ENCODE measurements at regions not wholly inside any gene's neighbourhood (a gene's known extent, or its start where the extent isn't known, plus 50 kb on each side); places are given as distances from the start of the nearest gene placed in this dataset.

DNA sequence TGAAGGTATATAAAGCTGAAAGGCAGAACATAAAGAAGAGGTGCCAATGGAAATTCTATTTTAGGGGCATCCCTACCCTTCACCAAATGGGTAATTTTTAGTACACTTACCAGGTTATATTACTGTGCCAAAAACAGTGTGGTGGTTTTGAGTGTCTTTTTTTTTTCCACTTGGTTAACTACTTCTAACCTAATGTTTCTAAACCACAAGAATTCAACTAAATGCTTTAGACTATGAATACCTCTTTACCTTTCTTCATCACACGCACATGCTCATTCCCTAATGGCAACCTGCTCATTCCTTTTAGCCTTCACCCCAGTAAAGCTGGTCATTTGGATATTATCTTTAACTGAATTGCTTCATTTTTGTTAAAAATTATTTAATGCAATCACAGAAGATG is 215.6 kb downstream of the PIK3R1 start:
- no peak for DNase-seq (ENCODE audit: low read depth in 2 of 2)

- no peak for DNase-seq (ENCODE audit: low read depth in 2 of 2)
Measured at GRCh38 chr5:68431601-68432337, 216.2 kb downstream of the PIK3R1 start.

GRCh38 chr5:68432682-68433081 is 217.1 kb downstream of the PIK3R1 start:
- no peak for DNase-seq (ENCODE audit: low read depth in 2 of 2)

- no peak for DNase-seq (ENCODE audit: low read depth in 2 of 2)
Measured at GRCh38 chr5:68433526-68433922, 218.0 kb downstream of the PIK3R1 start.

- DNase-seq (ENCODE audit: low read depth in 2 of 2): peak; percentile 81 to 84
Measured at GRCh38 chr5:68433923-68434879, 218.6 kb downstream of the PIK3R1 start.

DNA sequence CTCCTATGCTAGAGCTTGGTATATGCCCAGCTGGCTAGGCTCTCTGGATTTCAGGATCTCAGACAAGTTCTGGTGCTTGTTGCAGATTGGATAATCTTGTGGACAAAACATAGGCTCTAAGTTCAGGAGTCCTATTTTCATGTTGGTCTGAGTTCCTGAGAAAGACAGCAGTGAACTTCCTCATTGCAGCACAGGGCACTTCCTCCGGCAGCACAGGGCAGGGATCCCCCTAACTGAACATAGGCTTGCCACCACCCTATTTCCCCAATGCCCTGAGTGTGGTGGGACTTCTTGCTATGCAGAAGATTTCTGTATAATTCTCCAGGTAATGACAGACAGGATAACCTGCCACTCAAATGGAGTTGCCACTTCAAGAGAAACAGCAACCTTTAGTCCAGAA is 220.1 kb downstream of the PIK3R1 start:
- no peak for DNase-seq (ENCODE audit: low read depth in 2 of 2)

GRCh38 chr5:68436686-68437520 is 221.3 kb downstream of the PIK3R1 start:
- DNase-seq (ENCODE audit: low read depth in 2 of 2): no peak

- DNase-seq (ENCODE audit: low read depth in 2 of 2): no peak
Measured at GRCh38 chr5:68438876-68439275, 223.3 kb downstream of the PIK3R1 start.

GRCh38 chr5:68440245-68440644 is 224.7 kb downstream of the PIK3R1 start:
- no peak for DNase-seq (ENCODE audit: low read depth in 2 of 2)

- no peak for DNase-seq (ENCODE audit: low read depth in 2 of 2)
Measured at GRCh38 chr5:68440651-68441050, 225.1 kb downstream of the PIK3R1 start.

DNA sequence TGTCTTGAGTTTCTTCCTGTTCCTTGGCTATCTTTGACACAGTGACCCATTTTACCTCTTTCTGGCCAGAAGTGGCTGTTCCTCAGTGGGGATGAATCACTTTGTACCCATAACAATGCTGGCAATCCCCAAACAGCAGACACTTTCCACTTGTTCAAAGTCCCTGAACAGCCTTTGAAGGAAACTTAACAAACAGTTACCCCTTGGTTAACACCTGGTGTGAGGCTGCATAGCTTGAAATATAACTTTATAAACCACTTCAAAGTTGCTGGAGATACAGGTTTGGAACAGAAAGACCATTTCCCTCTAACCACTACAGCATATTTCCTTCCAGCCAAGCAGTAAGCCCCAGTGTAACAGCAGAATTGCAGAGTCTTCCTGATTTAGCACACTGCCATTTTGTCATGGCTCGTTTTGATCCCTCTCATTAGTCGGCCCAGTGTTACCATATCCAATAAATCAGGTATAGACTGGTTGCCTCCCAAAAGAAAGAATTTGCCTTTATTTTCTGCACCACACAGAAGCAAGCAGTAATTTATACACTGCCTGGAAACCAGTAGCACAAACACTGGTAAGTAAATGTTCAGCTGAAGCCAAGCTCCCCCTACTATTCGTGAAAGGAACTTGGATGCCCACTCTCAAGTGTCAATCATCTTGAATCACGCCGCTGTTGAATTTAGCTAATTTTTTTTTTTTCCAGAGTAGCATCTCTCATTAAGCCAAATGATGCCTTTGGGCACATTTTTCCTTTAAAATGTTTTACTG is 225.9 kb downstream of the PIK3R1 start:
- no peak for DNase-seq (ENCODE audit: low read depth in 2 of 2)

- no peak for DNase-seq (ENCODE audit: low read depth in 2 of 2)
Measured at GRCh38 chr5:68443091-68443490, 227.5 kb downstream of the PIK3R1 start.

DNA sequence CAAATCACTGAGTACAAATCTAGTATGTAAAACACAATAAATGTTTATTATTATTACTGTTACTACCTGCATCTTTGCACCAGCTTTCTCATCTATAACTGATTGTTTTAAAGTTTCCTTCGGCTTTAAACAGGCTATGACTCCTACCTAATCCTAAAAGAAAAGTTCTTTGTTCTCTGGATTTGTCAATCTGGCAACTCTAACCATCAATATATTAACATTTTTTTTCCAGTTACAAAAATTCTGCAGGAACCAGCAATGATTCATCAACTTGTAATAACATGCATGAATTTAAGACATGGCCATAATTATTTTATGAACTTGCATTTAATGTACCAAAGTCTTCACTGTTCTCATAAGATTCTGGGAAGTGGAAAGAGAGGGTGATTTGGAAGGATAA is 228.5 kb downstream of the PIK3R1 start:
- DNase-seq (ENCODE audit: low read depth in 2 of 2): no peak

DNA sequence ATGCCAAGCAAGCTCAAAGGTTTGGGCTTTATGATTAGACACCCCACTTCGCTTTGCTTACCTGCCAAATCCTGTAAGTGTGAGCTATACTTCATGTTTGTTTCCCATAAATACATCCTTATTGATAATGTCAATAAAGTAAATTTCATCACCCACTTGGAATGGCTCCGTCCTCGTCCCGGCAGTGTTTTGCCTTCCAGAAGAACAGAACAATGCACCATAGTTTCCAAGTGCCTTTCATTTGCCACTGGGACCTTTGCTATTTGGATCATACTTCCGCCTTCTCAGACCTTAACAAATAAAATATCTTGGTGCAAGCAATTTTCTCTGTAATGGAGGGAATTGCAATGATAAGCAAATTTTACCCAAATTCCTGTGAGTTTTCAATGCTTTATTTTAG is 229.3 kb downstream of the PIK3R1 start:
- DNase-seq (ENCODE audit: low read depth in 2 of 2): no peak

DNA sequence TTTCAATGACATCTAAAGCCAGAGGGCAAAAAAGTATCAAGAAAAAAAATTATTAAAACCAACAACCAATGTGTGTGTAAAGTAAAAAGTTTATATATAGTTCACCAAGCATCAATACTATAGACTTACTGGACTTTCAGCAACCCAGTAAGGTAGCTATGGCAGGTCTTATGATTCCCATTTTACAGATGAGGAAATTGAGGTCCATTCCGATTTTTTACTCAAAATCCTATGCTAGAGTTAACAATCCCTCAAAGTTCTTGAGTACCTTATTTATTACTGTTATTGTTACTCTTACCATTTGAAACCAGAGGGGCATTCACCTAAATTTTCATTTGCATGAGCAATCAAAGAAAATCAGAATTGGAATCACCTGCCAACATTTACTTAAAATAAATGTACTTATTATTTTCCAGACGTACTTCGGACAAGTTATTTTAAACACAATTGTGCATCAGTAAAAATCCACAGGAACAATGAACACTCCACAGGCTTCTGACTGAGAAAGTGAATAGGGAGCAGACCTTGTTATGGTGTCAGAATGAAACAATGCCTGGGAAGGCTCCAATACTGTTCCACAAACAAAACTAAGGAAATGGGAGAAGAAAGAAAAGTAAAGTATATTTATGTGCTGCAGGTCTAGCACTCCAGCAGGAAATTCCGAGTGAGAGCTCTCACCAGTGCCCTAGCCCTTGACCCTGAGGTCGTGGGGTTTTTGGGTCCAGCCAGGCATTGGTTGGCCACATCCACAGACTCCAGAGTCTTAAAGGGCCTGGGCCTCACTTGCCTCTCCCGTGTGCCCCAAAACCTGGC is 229.9 kb downstream of the PIK3R1 start:
- DNase-seq (ENCODE audit: low read depth in 2 of 2): no peak

DNA sequence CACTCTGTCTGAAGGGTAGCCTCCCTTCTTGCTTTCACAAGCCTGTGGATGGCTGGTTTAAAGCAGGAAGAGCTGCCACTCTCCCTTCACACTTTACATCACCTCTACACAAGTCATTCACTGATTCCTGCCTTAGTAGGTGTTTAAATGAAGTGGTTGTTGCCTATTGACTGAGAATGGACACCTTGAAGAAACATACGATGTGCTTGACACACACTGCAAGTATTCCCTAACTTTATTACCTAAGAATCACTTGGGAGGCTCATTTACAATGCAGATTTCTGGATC is 230.5 kb downstream of the PIK3R1 start:
- DNase-seq (ENCODE audit: low read depth in 2 of 2): no peak

DNA sequence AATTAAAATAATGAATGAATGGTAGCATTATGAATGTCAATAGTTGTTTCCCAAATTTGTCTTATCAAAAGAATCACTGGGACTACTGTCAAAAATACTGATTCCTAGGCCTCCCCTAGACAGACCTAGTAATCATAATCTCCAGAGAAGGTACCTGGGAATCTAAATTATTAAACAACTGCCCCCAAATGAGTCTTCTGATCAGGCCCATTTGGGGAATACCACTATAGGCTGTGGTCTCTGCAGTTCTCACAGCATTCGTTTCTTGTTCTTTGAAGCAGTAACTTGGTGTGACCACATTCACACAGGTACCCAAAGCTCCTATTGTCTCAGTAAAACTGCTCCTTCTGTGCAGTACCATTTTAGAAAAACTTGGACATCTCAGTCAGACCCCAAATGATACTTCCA is 230.9 kb downstream of the PIK3R1 start:
- DNase-seq (ENCODE audit: low read depth in 2 of 2): no peak

DNA sequence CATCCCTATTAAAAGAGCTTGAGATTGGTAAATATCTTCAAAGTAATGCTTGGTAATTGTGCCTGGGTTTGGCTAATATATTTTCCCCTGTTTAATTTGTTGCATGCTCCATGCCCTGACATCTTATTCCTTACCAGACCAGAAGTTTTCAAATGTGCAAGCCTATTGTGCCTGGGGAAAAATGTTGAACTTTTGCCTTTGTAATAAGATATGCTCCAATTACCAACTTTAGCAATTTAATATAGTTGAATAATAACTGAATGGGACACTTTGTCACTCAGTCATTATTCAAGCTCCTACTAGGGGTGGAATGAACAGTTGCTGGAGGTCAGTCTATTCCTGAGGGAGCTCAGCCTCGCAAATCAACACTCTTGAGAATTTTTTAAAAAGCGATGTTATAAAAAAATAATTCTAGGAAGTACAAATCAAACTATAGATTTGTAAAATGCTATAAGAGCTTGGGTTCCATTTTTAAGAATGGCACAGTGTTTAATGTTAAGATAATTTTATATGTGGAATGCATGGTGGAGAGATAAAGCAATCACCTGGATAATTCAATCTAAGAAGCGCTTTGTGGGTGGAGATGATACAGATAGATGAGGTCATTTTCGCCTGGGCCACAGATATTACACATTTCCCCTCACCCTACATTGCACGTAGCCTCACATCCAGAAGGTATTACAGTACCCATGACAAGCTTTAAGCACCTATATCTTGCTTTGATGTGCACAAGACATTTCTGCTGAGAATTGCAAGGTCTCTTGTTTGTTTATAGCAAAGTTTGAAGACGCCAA is 231.8 kb downstream of the PIK3R1 start:
- DNase-seq (ENCODE audit: low read depth in 2 of 2): no peak

DNA sequence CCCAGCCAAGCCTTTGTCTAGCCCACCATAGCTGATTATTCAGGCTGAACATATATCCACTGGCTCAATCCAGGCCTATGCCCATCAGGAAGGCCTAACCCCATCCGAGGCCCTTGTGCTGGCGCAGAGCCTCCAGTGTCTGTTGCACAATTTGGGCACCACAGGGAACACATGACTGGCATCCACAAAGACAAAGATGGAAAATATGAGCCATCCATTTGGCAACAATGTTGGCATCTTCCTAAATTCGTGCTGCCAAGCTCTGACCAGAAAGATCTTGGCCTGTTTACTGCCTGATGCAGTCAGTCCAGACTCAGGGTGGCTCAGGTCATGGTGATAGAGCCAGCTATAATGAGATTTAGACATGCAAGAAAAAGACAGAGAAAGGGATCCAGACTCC is 233.8 kb downstream of the PIK3R1 start:
- no peak for DNase-seq (ENCODE audit: low read depth in 2 of 2)
